ENCODE measurements at regions not wholly inside any gene's neighbourhood (a gene's known extent, or its start where the extent isn't known, plus 50 kb on each side); places are given as distances from the start of the nearest gene placed in this dataset.
A peak's percentile ranks its signal among the peaks of the same experiment; 100 is the strongest.

DNA sequence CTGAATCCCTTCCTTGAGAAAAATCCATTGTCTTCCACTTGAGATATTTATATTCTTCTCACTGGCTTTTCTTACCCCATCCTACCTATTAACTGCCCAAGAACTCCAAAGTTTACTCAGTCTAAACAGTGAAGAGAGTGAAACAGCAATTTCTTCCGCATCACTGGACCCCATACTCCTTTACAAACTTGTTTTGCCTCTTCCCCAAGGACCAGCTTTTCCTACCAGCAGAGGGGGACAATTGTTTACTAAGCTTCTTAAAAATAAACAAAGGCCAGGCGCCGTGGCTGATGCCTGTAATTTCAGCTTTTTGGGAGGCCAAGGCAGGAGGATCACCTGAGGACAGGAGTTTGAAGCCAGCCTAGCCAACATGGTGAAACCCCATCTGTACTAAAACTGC lies 52.0 kb downstream of the LRATD1 start:
- Mint-ChIP-seq H3K4me3 (no peak overlapping the region), H3K36me3 (no peaks in the 10 kb centered on the region), H3K4me1 (no peaks in the 10 kb centered on the region), H3K27ac (no peak overlapping the region), H3K27me3 (ENCODE audit: low read depth in 3 of 3) (no peaks in the 10 kb centered on the region), H3K9me3 (peaks cover 3 to 33% (median 8%) of the 10 kb centered on the region in 6 donors)
- no peak for DNase-seq

DNA sequence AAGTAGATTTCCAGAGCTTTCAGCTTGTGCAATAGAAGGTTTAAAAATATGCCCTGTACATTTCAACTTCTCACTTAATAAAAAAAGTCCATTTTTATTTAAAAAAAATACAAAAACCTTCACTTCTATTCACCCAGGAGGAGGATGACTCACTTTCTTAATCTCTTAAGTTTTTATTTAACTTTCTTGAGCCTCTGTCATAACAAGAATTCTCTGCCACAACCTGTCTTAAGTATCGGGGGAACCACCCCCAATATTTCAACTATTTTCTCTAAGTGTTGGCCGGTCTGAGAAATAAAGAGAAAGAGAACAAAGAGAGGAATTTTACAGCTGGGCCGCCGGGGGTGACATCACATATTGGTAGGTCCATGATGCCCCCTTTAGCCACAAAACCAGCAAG lies 58.4 kb downstream of the LRATD1 start:
- no peak overlapping the region for H3K27ac Mint-ChIP-seq
- H3K9me3 Mint-ChIP-seq = peaks cover 3 to 43% (median 13%) of the 10 kb centered on the region in 6 donors
- no peak overlapping the region for H3K4me3 Mint-ChIP-seq
- no peaks in the 10 kb centered on the region for H3K36me3 Mint-ChIP-seq
- H3K4me1 Mint-ChIP-seq = no peaks in the 10 kb centered on the region
- peaks cover 0 to 3% (median 2%) of the 10 kb centered on the region in 3 donors for H3K27me3 Mint-ChIP-seq (ENCODE audit: low read depth in 3 of 3)
- no peak for DNase-seq

DNA sequence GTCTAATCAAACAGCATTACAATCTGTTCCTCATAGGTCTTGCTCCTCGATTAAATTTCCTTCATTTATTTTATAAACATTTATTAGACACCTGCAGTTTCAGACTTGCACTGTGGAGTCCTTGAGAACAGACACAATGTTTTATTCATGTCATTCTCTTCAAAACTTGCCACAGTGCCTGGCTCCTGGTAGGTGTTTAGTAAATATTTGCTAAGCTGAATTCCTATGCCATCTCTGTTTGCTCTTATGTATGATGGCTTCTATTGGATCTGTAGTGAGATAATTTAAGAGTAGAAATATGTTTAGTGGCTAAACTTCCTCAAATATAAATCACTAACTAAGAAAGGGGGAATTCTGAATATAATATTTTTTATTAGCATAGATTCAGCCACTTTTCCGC lies 61.4 kb downstream of the LRATD1 start:
- DNase-seq = no peak

DNA sequence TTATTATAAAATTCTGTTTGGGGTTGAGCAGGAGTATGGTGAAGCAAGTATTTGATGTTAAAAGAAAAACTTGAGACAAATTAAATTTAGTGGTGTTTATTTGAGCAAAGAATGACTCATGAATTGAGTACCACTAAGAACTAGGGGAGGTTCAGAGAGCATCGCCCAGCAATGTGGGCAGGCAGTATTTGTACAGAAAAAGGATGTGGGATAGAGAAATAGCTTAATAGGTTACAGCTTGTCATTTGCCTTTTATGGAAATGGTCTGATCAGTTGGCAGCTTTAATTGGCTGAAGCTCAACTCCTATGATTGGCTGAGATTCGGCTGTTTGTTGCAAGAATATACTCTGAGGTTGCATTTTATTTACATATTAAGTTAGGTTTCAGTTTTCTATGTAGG lies 68.2 kb downstream of the LRATD1 start:
- H3K4me3 Mint-ChIP-seq = no peak overlapping the region
- no peaks in the 10 kb centered on the region for H3K4me1 Mint-ChIP-seq
- H3K36me3 Mint-ChIP-seq = no peaks in the 10 kb centered on the region
- H3K27me3 Mint-ChIP-seq (ENCODE audit: low read depth in 3 of 3) = no peaks in the 10 kb centered on the region
- H3K9me3 Mint-ChIP-seq = peaks cover 0 to 11% (median 4%) of the 10 kb centered on the region in 6 donors
- no peak for DNase-seq
- H3K27ac Mint-ChIP-seq = no peak overlapping the region

More for the DNA sequence above, 61.4 kb downstream of the LRATD1 start:
- Mint-ChIP-seq H3K9me3 (peaks cover 2 to 38% (median 8%) of the 10 kb centered on the region in 6 donors), H3K4me1 (no peaks in the 10 kb centered on the region), H3K27ac (no peak overlapping the region), H3K36me3 (no peaks in the 10 kb centered on the region), H3K27me3 (ENCODE audit: low read depth in 3 of 3) (peaks cover 0 to 3% (median 2%) of the 10 kb centered on the region in 3 donors), H3K4me3 (no peak overlapping the region)

DNA sequence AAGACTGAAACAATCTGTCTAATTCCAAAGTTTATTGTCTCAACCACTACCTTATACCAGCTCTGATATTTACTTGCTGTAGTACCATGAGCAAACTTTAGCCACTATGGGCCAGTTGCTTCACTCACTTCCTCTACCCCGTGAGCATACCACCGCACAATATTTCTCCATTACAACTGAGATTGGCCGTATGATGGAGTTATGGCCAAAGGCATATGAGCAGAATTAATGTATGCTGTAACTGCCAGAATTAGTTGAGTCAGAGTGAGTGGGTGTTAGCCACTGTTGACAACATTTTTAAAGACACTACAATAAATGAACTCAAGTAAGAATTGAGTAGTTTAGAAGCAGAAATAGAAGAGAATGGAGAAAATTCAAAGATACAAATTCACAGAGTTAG lies 69.7 kb downstream of the LRATD1 start:
- no peak for DNase-seq
- H3K27me3 Mint-ChIP-seq (ENCODE audit: low read depth in 3 of 3) = peaks cover 0 to 2% (median 0%) of the 10 kb centered on the region in 3 donors
- no peaks in the 10 kb centered on the region for H3K4me1 Mint-ChIP-seq
- H3K27ac Mint-ChIP-seq = no peak overlapping the region
- H3K9me3 Mint-ChIP-seq = peaks cover 0 to 7% (median 6%) of the 10 kb centered on the region in 6 donors
- H3K36me3 Mint-ChIP-seq = no peaks in the 10 kb centered on the region
- H3K4me3 Mint-ChIP-seq = no peak overlapping the region

DNA sequence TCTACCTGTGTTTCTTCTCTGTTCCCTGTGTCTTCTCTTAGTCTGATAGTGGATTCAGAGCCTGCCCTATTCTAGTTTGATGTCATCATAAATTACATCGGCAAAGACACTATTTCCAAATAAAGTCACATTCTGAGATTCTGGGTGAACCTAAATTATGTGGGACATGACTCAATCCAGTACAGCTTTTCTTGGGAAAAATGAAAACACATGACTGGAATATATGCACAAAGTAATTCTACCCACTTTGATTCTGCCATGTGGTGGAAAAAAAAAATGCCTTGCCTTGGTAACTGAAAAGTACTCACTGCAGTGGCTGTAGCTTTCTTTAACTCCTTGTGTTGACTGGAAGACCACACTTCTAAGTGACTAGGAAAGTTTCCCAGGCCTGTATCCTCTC lies 73.7 kb downstream of the LRATD1 start:
- H3K27ac Mint-ChIP-seq = no peak overlapping the region
- H3K36me3 Mint-ChIP-seq = no peaks in the 10 kb centered on the region
- H3K4me1 Mint-ChIP-seq = no peaks in the 10 kb centered on the region
- no peak for DNase-seq
- H3K27me3 Mint-ChIP-seq (ENCODE audit: low read depth in 3 of 3) = peaks cover 0 to 3% (median 0%) of the 10 kb centered on the region in 3 donors
- H3K4me3 Mint-ChIP-seq = no peak overlapping the region
- peaks cover 0 to 7% (median 2%) of the 10 kb centered on the region in 6 donors for H3K9me3 Mint-ChIP-seq

DNA sequence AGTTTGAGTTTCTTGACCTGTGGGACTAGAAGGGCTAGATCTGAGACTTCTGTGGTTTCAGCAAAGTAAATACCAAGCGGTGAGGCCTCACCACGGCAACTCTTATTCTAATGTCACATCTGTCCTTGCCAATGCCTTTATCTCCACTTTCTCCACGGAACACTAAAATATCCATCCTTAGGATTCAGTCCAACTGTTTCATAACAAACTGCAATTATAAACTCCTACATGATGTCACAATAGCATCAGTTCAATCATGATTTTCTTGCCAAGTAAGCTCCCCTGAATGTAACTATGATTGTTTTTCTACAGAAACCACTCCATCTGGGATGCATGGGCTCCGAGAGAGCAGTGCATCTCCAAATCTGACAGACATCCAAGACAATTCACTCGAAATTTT lies 79.6 kb downstream of the LRATD1 start:
- peaks cover 0 to 9% (median 0%) of the 10 kb centered on the region in 6 donors for H3K9me3 Mint-ChIP-seq
- no peak for DNase-seq
- no peak overlapping the region for H3K27ac Mint-ChIP-seq
- H3K4me3 Mint-ChIP-seq = no peak overlapping the region
- H3K27me3 Mint-ChIP-seq (ENCODE audit: low read depth in 3 of 3) = peaks cover 0 to 2% (median 0%) of the 10 kb centered on the region in 3 donors
- no peaks in the 10 kb centered on the region for H3K36me3 Mint-ChIP-seq
- H3K4me1 Mint-ChIP-seq = no peaks in the 10 kb centered on the region

DNA sequence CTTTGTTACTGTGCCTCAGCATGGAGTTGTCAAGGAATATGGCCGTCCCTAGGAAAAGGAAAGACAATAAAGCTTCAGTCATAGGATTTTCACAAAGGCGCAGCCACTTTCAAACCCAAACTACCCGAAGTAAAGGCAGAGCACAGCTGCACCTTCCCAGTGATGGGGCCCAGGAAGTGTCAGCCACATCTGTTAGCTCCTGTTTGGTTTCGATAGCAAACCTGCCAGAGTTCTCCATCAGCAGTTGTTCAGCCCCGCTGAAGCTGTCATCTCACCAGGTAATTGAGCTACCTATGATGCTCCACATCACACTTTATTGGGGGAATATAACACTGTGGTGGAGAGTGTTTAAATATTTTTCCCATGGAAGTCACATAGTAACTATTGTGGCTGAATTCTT lies 80.7 kb downstream of the LRATD1 start:
- no peak for DNase-seq
- Mint-ChIP-seq H3K36me3 (no peaks in the 10 kb centered on the region), H3K4me3 (no peak overlapping the region), H3K4me1 (no peaks in the 10 kb centered on the region), H3K27me3 (ENCODE audit: low read depth in 3 of 3) (peaks cover 0 to 2% (median 1%) of the 10 kb centered on the region in 3 donors), H3K9me3 (peaks cover 0 to 9% (median 0%) of the 10 kb centered on the region in 6 donors), H3K27ac (no peak overlapping the region)

DNA sequence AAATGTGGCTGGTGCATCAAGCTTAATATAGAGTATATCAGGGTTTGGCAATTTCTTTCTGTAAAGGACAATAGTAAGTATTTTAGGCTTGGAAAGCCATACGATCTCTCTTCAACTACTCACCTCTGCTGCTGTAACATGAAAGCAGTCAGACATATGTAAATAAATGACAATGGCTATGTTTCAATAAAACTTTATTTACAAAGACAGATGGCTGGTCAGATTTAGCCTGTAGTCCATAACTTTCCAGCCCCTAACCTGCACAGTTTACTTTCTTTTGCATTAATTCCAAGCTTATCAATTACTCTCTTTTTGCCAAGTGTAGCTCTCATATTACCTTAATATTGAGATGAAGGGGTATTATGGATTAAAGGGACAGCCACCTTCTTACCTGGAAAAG lies 83.1 kb downstream of the LRATD1 start:
- no peak overlapping the region for H3K4me3 Mint-ChIP-seq
- H3K27me3 Mint-ChIP-seq (ENCODE audit: low read depth in 3 of 3) = peaks cover 0 to 1% (median 0%) of the 10 kb centered on the region in 3 donors
- no peak overlapping the region for H3K27ac Mint-ChIP-seq
- H3K36me3 Mint-ChIP-seq = no peaks in the 10 kb centered on the region
- DNase-seq = no peak
- peaks cover 0 to 9% (median 0%) of the 10 kb centered on the region in 6 donors for H3K9me3 Mint-ChIP-seq
- H3K4me1 Mint-ChIP-seq = no peaks in the 10 kb centered on the region

DNA sequence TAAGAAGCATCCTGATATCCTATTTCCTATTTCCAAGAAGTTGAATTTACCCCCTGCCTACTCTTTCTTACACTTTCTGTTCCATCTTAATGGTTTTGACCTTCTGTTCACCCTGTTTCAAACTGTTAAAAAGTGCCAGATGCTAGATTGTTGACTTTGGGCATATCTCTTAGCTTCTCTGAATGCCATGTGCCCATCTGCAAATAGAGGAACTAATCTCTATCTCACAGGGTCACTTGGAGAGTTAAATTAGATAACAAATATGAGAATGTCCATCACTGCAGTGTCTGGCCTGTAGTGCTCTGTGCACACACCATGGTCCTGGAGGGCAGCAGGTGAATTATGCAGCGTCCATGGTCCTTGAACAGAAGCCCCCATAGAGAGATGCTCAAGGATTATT lies 83.8 kb downstream of the LRATD1 start:
- DNase-seq = no peak
- no peaks in the 10 kb centered on the region for H3K4me1 Mint-ChIP-seq
- no peak overlapping the region for H3K27ac Mint-ChIP-seq
- H3K9me3 Mint-ChIP-seq = peaks cover 0 to 9% (median 0%) of the 10 kb centered on the region in 6 donors
- H3K4me3 Mint-ChIP-seq = no peak overlapping the region
- no peaks in the 10 kb centered on the region for H3K36me3 Mint-ChIP-seq
- peaks cover 0 to 1% (median 0%) of the 10 kb centered on the region in 3 donors for H3K27me3 Mint-ChIP-seq (ENCODE audit: low read depth in 3 of 3)

DNA sequence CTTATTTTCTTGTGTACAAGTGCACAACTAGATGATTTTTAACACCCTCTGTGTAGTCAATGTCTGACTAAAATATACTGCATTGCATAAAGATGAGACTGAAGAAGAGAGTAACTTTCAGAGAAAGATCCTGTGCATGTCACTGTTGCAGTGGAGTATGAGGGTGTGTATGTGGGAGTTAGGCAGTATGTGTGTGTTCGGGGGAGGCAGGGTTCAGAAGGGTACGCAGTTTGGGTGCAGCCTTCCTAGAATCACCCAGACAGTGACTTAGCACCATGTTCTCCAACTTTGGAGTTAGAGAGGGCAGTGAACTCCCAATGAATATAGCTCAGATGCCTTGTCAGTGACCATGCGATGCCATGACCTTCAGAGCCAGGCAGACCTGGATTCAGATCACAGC lies 84.6 kb downstream of the LRATD1 start:
- Mint-ChIP-seq H3K4me1 (no peaks in the 10 kb centered on the region), H3K4me3 (no peak overlapping the region), H3K9me3 (peaks cover 0 to 9% (median 0%) of the 10 kb centered on the region in 6 donors), H3K27ac (no peak overlapping the region), H3K27me3 (ENCODE audit: low read depth in 3 of 3) (peaks cover 0 to 1% (median 0%) of the 10 kb centered on the region in 3 donors), H3K36me3 (no peaks in the 10 kb centered on the region)
- no peak for DNase-seq

DNA sequence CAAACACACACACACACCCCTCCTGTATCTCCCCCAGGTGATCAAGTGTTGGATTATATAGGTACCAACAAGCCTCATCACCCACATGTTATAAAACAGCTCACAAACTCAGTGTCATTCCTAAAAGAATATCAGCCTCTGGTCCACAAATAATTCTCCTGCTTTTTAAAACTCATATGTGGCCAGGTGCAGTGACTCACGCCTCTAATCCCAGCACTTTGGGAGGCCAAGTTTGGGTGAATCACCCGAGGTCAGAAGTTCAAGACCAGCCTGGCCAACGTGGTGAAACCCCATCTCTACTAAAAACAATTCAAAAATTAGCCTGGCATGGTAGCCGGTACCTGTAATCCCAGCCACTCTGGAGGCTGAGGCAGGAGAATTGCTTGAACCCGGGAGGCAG lies 87.8 kb downstream of the LRATD1 start:
- Mint-ChIP-seq H3K4me1 (no peaks in the 10 kb centered on the region), H3K27ac (peak overlapping the region in 1 of 6 donors; percentile 17), H3K27me3 (ENCODE audit: low read depth in 3 of 3) (peaks cover 0 to 1% (median 0%) of the 10 kb centered on the region in 3 donors)

DNA sequence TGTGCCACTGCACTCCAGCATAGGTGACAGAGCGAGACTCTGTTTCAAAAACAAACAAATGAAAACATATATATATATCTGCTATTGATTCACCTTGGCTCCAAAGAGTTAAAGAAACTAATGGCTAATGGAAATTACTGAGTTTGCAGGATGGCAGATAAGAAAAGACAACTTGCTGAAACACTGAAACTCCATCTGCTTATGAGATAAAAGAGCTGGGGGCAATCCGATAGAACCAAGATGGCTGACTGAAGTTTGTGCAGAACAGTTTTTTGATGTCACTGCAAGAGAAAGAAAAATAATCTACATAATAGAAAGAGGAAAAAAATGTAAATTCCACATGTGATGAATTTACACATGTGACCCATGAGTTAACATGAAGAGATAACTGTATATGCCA lies 88.2 kb downstream of the LRATD1 start:
- H3K36me3 Mint-ChIP-seq = no peaks in the 10 kb centered on the region
- peaks cover 0 to 1% (median 0%) of the 10 kb centered on the region in 3 donors for H3K27me3 Mint-ChIP-seq (ENCODE audit: low read depth in 3 of 3)
- H3K27ac Mint-ChIP-seq = no peak overlapping the region
- no peak overlapping the region for H3K4me3 Mint-ChIP-seq
- no peak for DNase-seq
- peaks cover 0 to 6% (median under 1%) of the 10 kb centered on the region in 6 donors for H3K9me3 Mint-ChIP-seq
- H3K4me1 Mint-ChIP-seq = no peaks in the 10 kb centered on the region

More for the DNA sequence above, 87.8 kb downstream of the LRATD1 start:
- H3K36me3 Mint-ChIP-seq = no peaks in the 10 kb centered on the region
- H3K4me3 Mint-ChIP-seq = no peak overlapping the region
- peaks cover 0 to 6% (median under 1%) of the 10 kb centered on the region in 6 donors for H3K9me3 Mint-ChIP-seq
- no peak for DNase-seq

DNA sequence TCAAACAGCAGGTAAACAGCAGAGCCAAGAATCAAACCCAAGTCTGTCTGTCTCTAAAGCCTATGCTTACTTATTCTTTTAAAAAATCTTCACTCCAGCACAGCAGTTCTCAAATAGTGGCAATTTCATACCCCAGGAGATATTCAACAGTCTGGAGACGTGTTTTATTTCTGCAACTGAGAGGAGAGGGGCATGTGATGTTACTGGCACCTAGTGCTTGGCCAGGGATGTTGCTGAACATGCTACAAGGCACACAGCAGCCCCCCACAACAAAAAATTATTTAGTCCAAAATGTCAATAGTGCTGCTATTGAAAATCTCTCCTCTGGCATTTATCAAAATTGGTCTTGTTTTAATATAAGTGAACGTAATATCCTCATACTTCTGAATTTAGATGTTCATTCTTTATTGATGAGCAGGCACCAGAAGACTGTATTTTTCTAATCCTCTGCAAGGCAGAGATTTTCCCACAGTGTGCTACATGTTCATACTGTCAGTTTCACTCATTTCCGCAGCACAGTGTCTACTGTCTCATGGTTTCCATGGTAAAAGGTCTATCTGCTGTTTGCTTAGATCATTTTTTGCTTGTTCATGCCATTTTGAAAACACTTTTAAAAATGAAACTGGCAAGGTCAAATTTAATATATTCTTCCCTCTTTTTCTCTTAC lies 90.5 kb downstream of the LRATD1 start:
- DNase-seq = no peak
- H3K4me1 Mint-ChIP-seq = no peaks in the 10 kb centered on the region
- H3K27ac Mint-ChIP-seq = no peak overlapping the region
- H3K27me3 Mint-ChIP-seq (ENCODE audit: low read depth in 3 of 3) = no peaks in the 10 kb centered on the region
- H3K36me3 Mint-ChIP-seq = no peaks in the 10 kb centered on the region
- no peak overlapping the region for H3K4me3 Mint-ChIP-seq
- peaks cover 0 to 8% (median under 1%) of the 10 kb centered on the region in 6 donors for H3K9me3 Mint-ChIP-seq

DNA sequence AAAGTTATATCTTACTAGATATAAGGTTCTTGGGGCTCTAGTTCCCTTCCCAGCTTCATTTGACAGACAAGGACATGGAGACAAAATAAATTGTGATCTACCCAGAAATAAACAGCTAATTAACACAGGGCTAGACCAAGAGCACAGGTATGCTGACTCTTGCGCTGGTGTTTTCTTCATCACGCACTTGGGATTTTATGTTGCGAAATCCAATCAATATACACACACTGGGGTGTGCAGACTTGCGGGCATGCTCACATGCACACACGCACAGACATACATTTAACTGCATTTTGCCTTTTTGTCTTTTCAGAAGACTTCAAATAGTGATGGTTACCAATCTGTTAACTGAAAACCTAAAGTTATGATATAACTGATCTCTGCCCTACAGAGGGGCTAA lies 91.2 kb downstream of the LRATD1 start:
- H3K9me3 Mint-ChIP-seq = peaks cover 0 to 13% (median under 1%) of the 10 kb centered on the region in 6 donors
- no peaks in the 10 kb centered on the region for H3K27me3 Mint-ChIP-seq (ENCODE audit: low read depth in 3 of 3)
- H3K4me3 Mint-ChIP-seq = no peak overlapping the region
- no peak for DNase-seq
- H3K27ac Mint-ChIP-seq = no peak overlapping the region
- H3K4me1 Mint-ChIP-seq = no peaks in the 10 kb centered on the region
- no peaks in the 10 kb centered on the region for H3K36me3 Mint-ChIP-seq
